ENCODE measurements at regions not wholly inside any gene's neighbourhood (a gene's known extent, or its start where the extent isn't known, plus 50 kb on each side); places are given as distances from the start of the nearest gene placed in this dataset.

- no peak for DNase-seq
- no peak overlapping the region for H3K27ac ChIP-seq
- no peak for ATAC-seq
- intact Hi-C loops (cut with DNase I): no loop called here
- no peaks in the 10 kb centered on the region for H3K27me3 ChIP-seq
- no peaks in the 10 kb centered on the region for H3K36me3 ChIP-seq (replicated peaks in 1 of 2; ENCODE audit: insufficient read depth in 1 of 2, low read depth in 2 of 2)
- no peaks in the 10 kb centered on the region for H3K9me3 ChIP-seq
- WGBS, 2 donors: 84 to 89% methylated on average over 6 of the region's 6 CpGs
- TF ChIP-seq POLR2A (IDR thresholded peaks at IDR 0.05) (no peak), CTCF (IDR thresholded peaks at IDR 0.05) (no peak)
- H3K4me3 ChIP-seq: no peak overlapping the region
- H3K4me1 ChIP-seq: peaks cover 20% of the 10 kb centered on the region
Observed at GRCh38 chr6:6747371-6747770, 158.9 kb downstream of the LY86 start.

GRCh38 chr6:6748001-6748400, 159.5 kb downstream of the LY86 start:
- 87 to 89% methylated on average over 10 of the region's 10 CpGs for WGBS, 2 donors
- DNase-seq: no peak
- intact Hi-C loops (cut with DNase I): no loop called here

GRCh38 chr6:6749702-6750491, 161.4 kb downstream of the LY86 start:
- TF ChIP-seq POLR2A (IDR thresholded peaks at IDR 0.05): peak in 1 of 3 donors; percentile 22
- TF ChIP-seq CTCF (IDR thresholded peaks at IDR 0.05): no peak
- peak overlapping the region in 2 of 4 donors; percentile 75 to 79 for H3K27ac ChIP-seq
- intact Hi-C loops (cut with DNase I): no loop called here
- H3K27me3 ChIP-seq: no peaks in the 10 kb centered on the region
- WGBS, 2 donors: 71 to 81% methylated on average over 15 to 19 of the region's 19 CpGs
- no peaks in the 10 kb centered on the region for H3K36me3 ChIP-seq (replicated peaks in 1 of 2; ENCODE audit: insufficient read depth in 1 of 2, low read depth in 2 of 2)
- H3K4me1 ChIP-seq: peaks cover 20% of the 10 kb centered on the region
- H3K4me3 ChIP-seq: no peak overlapping the region
- peak in 2 of 4 donors; percentile 26 to 69 for DNase-seq
- H3K9me3 ChIP-seq: no peaks in the 10 kb centered on the region
- ATAC-seq: no peak

More at GRCh38 chr6:6748001-6748400, 159.5 kb downstream of the LY86 start:
- Histone ChIP-seq H3K36me3 (replicated peaks in 1 of 2; ENCODE audit: insufficient read depth in 1 of 2, low read depth in 2 of 2) (no peaks in the 10 kb centered on the region), H3K4me3 (no peak overlapping the region), H3K27ac (peak overlapping the region in 3 of 4 donors; percentile 58 to 79 (median 75)), H3K9me3 (no peaks in the 10 kb centered on the region), H3K4me1 (peaks cover 20% of the 10 kb centered on the region), H3K27me3 (no peaks in the 10 kb centered on the region)
- ATAC-seq: no peak
- TF ChIP-seq POLR2A (IDR thresholded peaks at IDR 0.05) (no peak), CTCF (IDR thresholded peaks at IDR 0.05) (no peak)

- Histone ChIP-seq H3K27ac (peak overlapping the region in 1 of 4 donors; percentile 4), H3K4me1 (peaks cover 20% of the 10 kb centered on the region), H3K4me3 (no peak overlapping the region), H3K36me3 (replicated peaks in 1 of 2; ENCODE audit: insufficient read depth in 1 of 2, low read depth in 2 of 2) (no peaks in the 10 kb centered on the region), H3K9me3 (no peaks in the 10 kb centered on the region), H3K27me3 (no peaks in the 10 kb centered on the region)
- DNase-seq (no peak), ATAC-seq (no peak)
- WGBS, 2 donors: 82 to 93% methylated on average over 10 of the region's 10 CpGs
- TF ChIP-seq CTCF (IDR thresholded peaks at IDR 0.05): no peak
- TF ChIP-seq POLR2A (IDR thresholded peaks at IDR 0.05): no peak
- intact Hi-C loops (cut with DNase I): no loop called here
Observed at GRCh38 chr6:6750594-6751265, 162.2 kb downstream of the LY86 start.

Measured in body of pancreas (tissue), 4 donors.